ENCODE measurements at regions not wholly inside any gene's neighbourhood (a gene's known extent, or its start where the extent isn't known, plus 50 kb on each side); places are given as distances from the start of the nearest gene placed in this dataset.

GRCh38 chr22:47713941-47714340 is 951.5 kb downstream of the TBC1D22A start:
- H3K4me1 ChIP-seq (ENCODE audit: insufficient read depth, low read length): no peaks in the 10 kb centered on the region
- no peak for TF ChIP-seq NR2F1 (CRISPR knock-in tag; IDR thresholded peaks at IDR 0.05)
- no peak for TF ChIP-seq TRIM22 (IDR thresholded peaks at IDR 0.05)
- TF ChIP-seq MAFK (conservative IDR thresholded peaks at IDR 0.05 in 1 of 2, IDR thresholded peaks at IDR 0.05 in 1 of 2; ENCODE audit: low read length in 2 of 2): peak; percentile 54 to 82; a peak in 2 of 4 replicates
- TF ChIP-seq, protein P1, sequence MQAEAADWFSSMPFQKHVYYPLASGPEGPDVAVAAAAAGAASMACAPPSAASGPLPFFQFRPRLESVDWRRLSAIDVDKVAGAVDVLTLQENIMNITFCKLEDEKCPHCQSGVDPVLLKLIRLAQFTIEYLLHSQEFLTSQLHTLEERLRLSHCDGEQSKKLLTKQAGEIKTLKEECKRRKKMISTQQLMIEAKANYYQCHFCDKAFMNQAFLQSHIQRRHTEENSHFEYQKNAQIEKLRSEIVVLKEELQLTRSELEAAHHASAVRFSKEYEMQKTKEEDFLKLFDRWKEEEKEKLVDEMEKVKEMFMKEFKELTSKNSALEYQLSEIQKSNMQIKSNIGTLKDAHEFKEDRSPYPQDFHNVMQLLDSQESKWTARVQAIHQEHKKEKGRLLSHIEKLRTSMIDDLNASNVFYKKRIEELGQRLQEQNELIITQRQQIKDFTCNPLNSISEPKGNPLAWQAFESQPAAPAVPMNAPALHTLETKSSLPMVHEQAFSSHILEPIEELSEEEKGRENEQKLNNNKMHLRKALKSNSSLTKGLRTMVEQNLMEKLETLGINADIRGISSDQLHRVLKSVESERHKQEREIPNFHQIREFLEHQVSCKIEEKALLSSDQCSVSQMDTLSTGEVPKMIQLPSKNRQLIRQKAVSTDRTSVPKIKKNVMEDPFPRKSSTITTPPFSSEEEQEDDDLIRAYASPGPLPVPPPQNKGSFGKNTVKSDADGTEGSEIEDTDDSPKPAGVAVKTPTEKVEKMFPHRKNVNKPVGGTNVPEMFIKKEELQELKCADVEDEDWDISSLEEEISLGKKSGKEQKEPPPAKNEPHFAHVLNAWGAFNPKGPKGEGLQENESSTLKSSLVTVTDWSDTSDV (CRISPR knock-in tag; IDR thresholded peaks at IDR 0.05): no peak
- TF ChIP-seq, protein P2, sequence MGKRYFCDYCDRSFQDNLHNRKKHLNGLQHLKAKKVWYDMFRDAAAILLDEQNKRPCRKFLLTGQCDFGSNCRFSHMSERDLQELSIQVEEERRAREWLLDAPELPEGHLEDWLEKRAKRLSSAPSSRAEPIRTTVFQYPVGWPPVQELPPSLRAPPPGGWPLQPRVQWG (CRISPR knock-in tag; IDR thresholded peaks at IDR 0.05; ENCODE audit: borderline replicate concordance, low read depth): no peak
- TF ChIP-seq REXO4 (CRISPR knock-in tag; IDR thresholded peaks at IDR 0.05; ENCODE audit: borderline replicate concordance): no peak
- TF ChIP-seq MAFF (IDR thresholded peaks at IDR 0.05; ENCODE audit: low read depth, low read length): peak; percentile 57; the same call in 1 of the 2 replicates
- H3K9ac ChIP-seq (ENCODE audit: insufficient read depth, low read depth, low read length): no peak overlapping the region
- H3K79me2 ChIP-seq (ENCODE audit: insufficient read depth, low read length): no peaks in the 10 kb centered on the region
- no TSS peak for BruUV-seq (replicated peaks)
- intact Hi-C loops (cut with micrococcal nuclease; ENCODE audit: unreplicated experiment): no loop called here
- ATAC-seq (no peak), FAIRE-seq (no peak), DNase-seq (ENCODE audit: low spot score) (no peak)
- 18% methylated on average over 10 of the region's 10 CpGs for WGBS (ENCODE audit: low lambda C conversion rate)
- peaks cover 0 to 6% of the 10 kb centered on the region in 2 experiments; a peak in 2 of 5 replicates for H3K27me3 ChIP-seq (ENCODE audit: control insufficient read depth in 1 of 2, insufficient read depth in 2 of 2, low read length in 2 of 2)
- no peaks in the 10 kb centered on the region for H3K36me3 ChIP-seq (replicated peaks in 1 of 2; ENCODE audit: control insufficient read depth in 1 of 2, insufficient read depth in 2 of 2, low read length in 2 of 2)
- H3K4me2 ChIP-seq (ENCODE audit: low read depth, low read length): no peak overlapping the region
- CTCF ChIA-PET (ENCODE audit: low intra/inter-chr PET ratio, low total read pairs): no interaction called here
- no peaks in the 10 kb centered on the region for H4K20me1 ChIP-seq (ENCODE audit: insufficient read depth, low read length)
- no peak overlapping the region for H2AFZ ChIP-seq (ENCODE audit: low read length)
- H3K9me3 ChIP-seq (ENCODE audit: low read length): no peaks in the 10 kb centered on the region
- H3K27ac ChIP-seq (ENCODE audit: extremely low read length, insufficient read depth, low read length): no peak overlapping the region
- POLR2A ChIA-PET: no interaction called here
- no peak overlapping the region for H3K4me3 ChIP-seq (replicated peaks in 1 of 3; ENCODE audit: insufficient read depth in 1 of 3, low read depth in 2 of 3, low read length in 3 of 3)
- in situ Hi-C loops (cut with HindIII; ENCODE audit: extremely low pct_ligation_motif_present, low pct_unique_long_range_greater_than_20kb): no loop called here

Data from HepG2 (cell line).